PC-3 (cell line): ENCODE measurements at regions not wholly inside any gene's neighbourhood (a gene's known extent, or its start where the extent isn't known, plus 50 kb on each side); places are given as distances from the start of the nearest gene placed in this dataset.

ENCODE experiments used
- CTCF ChIP-seq: fragments of 300-600 bp; sonication (generic); conservative IDR thresholded peaks from 2 replicates; pipeline ENCODE4 v1.5.1; 2017; ENCODE audit warnings: antibody characterized with exemption, low read depth, mild to moderate bottlenecking, low read length
- EZH2 ChIP-seq: fragments of 300-600 bp; sonication (generic); IDR thresholded peaks from one replicate; pipeline ENCODE4 v1.6.1; 2017; ENCODE audit warnings: antibody characterized with exemption, mild to moderate bottlenecking, low read length; ENCODE audit not compliant: unreplicated experiment
- EZH2phosphoT487 ChIP-seq: fragments of 300-600 bp; sonication (generic); IDR thresholded peaks from 2 replicates; pipeline ENCODE4 v1.6.1; 2018; ENCODE audit warnings: mild to moderate bottlenecking, antibody characterized with exemption, low read length, borderline replicate concordance

DNA sequence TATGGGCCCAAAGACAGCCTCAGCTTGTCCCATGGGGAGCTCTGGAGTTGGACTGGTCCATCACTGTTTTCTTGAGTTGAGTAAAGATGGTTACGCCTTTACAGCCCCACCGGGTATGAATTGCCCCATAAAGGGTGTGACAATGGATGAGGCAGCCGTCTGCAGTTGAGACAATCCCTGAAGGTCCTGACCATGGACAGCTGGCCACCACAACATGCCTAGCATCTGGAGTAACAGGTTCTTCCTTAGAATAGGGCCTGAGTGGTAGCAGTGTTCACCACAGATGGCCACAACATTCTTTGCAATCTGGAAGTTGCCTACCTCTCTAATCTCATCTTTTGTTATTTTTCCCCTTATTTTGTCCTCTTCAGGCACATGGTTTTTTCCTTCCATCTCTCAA, 51.5 kb upstream of the HS3ST2 start:
- TF ChIP-seq CTCF (no peak), EZH2 (no peak), EZH2phosphoT487 (no peak)
